ENCODE measurements at regions not wholly inside any gene's neighbourhood (a gene's known extent, or its start where the extent isn't known, plus 50 kb on each side); places are given as distances from the start of the nearest gene placed in this dataset.

- H3K9me3 ChIP-seq: no peaks in the 10 kb centered on the region
- no peaks in the 10 kb centered on the region for H3K27me3 ChIP-seq
- no peak overlapping the region for H3K27ac ChIP-seq
- intact Hi-C loops (cut with DNase I): no loop called here
- DNase-seq: no peak
- 91 to 96% methylated on average over 2 of the region's 2 CpGs for WGBS, 2 donors
- no peak overlapping the region for H3K4me3 ChIP-seq (replicated peaks in 1 of 3)
- no peaks in the 10 kb centered on the region for H3K4me1 ChIP-seq
- TF ChIP-seq POLR2A (IDR thresholded peaks at IDR 0.05) (no peak), CTCF (IDR thresholded peaks at IDR 0.05) (no peak)
- H3K36me3 ChIP-seq: no peaks in the 10 kb centered on the region
Observed at GRCh38 chr4:45776146-45776545, 347.7 kb downstream of the GABRG1 start.

GRCh38 chr4:45770958-45771357 is 352.9 kb downstream of the GABRG1 start:
- no peaks in the 10 kb centered on the region for H3K4me1 ChIP-seq
- no peak overlapping the region for H3K4me3 ChIP-seq (replicated peaks in 1 of 3)
- no peak for DNase-seq
- TF ChIP-seq CTCF (IDR thresholded peaks at IDR 0.05) (no peak), POLR2A (IDR thresholded peaks at IDR 0.05) (no peak)
- intact Hi-C loops (cut with DNase I): no loop called here
- no peak overlapping the region for H3K27ac ChIP-seq
- H3K9me3 ChIP-seq: no peaks in the 10 kb centered on the region
- H3K36me3 ChIP-seq: no peaks in the 10 kb centered on the region
- WGBS, 2 donors: 85 to 93% methylated on average over 3 of the region's 3 CpGs
- H3K27me3 ChIP-seq: no peaks in the 10 kb centered on the region

- TF ChIP-seq CTCF (IDR thresholded peaks at IDR 0.05): no peak
- TF ChIP-seq POLR2A (IDR thresholded peaks at IDR 0.05): no peak
- no peaks in the 10 kb centered on the region for H3K9me3 ChIP-seq
- intact Hi-C loops (cut with DNase I): no loop called here
- H3K36me3 ChIP-seq: no peaks in the 10 kb centered on the region
- WGBS, 2 donors: 47 to 49% methylated on average over 1 of the region's 1 CpG
- DNase-seq: no peak
- H3K27me3 ChIP-seq: no peaks in the 10 kb centered on the region
- H3K27ac ChIP-seq: no peak overlapping the region
- no peaks in the 10 kb centered on the region for H3K4me1 ChIP-seq
- H3K4me3 ChIP-seq (replicated peaks in 1 of 3): no peak overlapping the region
Observed at GRCh38 chr4:45765521-45765920, 358.3 kb downstream of the GABRG1 start.

- intact Hi-C loops (cut with DNase I): no loop called here
- Histone ChIP-seq H3K27me3 (no peaks in the 10 kb centered on the region), H3K4me3 (replicated peaks in 1 of 3) (no peak overlapping the region), H3K4me1 (no peaks in the 10 kb centered on the region), H3K9me3 (no peaks in the 10 kb centered on the region), H3K36me3 (no peaks in the 10 kb centered on the region), H3K27ac (no peak overlapping the region)
- 71 to 79% methylated on average over 4 of the region's 4 CpGs for WGBS, 2 donors
- TF ChIP-seq POLR2A (IDR thresholded peaks at IDR 0.05): no peak
- no peak for TF ChIP-seq CTCF (IDR thresholded peaks at IDR 0.05)
- no peak for DNase-seq
Observed at GRCh38 chr4:45751877-45752530, 371.9 kb downstream of the GABRG1 start.

- no peaks in the 10 kb centered on the region for H3K36me3 ChIP-seq
- intact Hi-C loops (cut with DNase I): no loop called here
- no peak for DNase-seq
- no peaks in the 10 kb centered on the region for H3K27me3 ChIP-seq
- H3K9me3 ChIP-seq: no peaks in the 10 kb centered on the region
- no peak overlapping the region for H3K27ac ChIP-seq
- WGBS, 2 donors: 74 to 80% methylated on average over 2 of the region's 2 CpGs
- no peak for TF ChIP-seq POLR2A (IDR thresholded peaks at IDR 0.05)
- TF ChIP-seq CTCF (IDR thresholded peaks at IDR 0.05): no peak
- H3K4me3 ChIP-seq (replicated peaks in 1 of 3): no peak overlapping the region
- no peaks in the 10 kb centered on the region for H3K4me1 ChIP-seq
Observed at GRCh38 chr4:45750721-45751120, 373.1 kb downstream of the GABRG1 start.
